SK-N-SH (cell line): ENCODE measurements at regions not wholly inside any gene's neighbourhood (a gene's known extent, or its start where the extent isn't known, plus 50 kb on each side); places are given as distances from the start of the nearest gene placed in this dataset.

Experiments used
- CTCF ChIP-seq: fragments of 200-600 bp; sonication (generic); IDR thresholded peaks from 2 replicates; pipeline ENCODE4 v1.6.1; 2017; ENCODE audit warnings: antibody characterized with exemption, mild to moderate bottlenecking, moderate library complexity
- GATA2 ChIP-seq: sonication (generic); formaldehyde crosslinking; IDR thresholded peaks from 2 replicates; pipeline ENCODE4 v1.5.0; 2020; ENCODE audit warnings: mild to moderate bottlenecking, missing genetic modification reagents
- NRF1 ChIP-seq: IDR thresholded peaks from 2 replicates; pipeline ENCODE4 v1.6.1; 2012; ENCODE audit warnings: low read depth, mild to moderate bottlenecking, low read length
- PBX3 ChIP-seq: IDR thresholded peaks from 2 replicates; pipeline ENCODE4; 2012
- REST ChIP-seq: IDR thresholded peaks from 2 replicates; pipeline ENCODE4 v1.6.1; 2012; ENCODE audit warnings: mild to moderate bottlenecking, low read depth, low read length, moderate library complexity
- TAF1 ChIP-seq: IDR thresholded peaks from 2 replicates; pipeline ENCODE4 v1.6.1; 2012; ENCODE audit warnings: low read depth, mild to moderate bottlenecking, low read length, moderate library complexity, borderline replicate concordance
- TCF12 ChIP-seq: IDR thresholded peaks from 2 replicates; pipeline ENCODE4 v1.4.0; 2012
- YY1 ChIP-seq: IDR thresholded peaks from 2 replicates; pipeline ENCODE4 v1.4.0; 2012; ENCODE audit warnings: low read depth, mild to moderate bottlenecking

- TF ChIP-seq CTCF (no peak), TCF12 (no peak), TAF1 (no peak), PBX3 (no peak), YY1 (no peak), REST (no peak), GATA2 (no peak), NRF1 (no peak)
Measured at GRCh38 chr22:26816726-26817125, 159.3 kb downstream of the MIAT start.
